ENCODE measurements at regions not wholly inside any gene's neighbourhood (a gene's known extent, or its start where the extent isn't known, plus 50 kb on each side); places are given as distances from the start of the nearest gene placed in this dataset.

DNA sequence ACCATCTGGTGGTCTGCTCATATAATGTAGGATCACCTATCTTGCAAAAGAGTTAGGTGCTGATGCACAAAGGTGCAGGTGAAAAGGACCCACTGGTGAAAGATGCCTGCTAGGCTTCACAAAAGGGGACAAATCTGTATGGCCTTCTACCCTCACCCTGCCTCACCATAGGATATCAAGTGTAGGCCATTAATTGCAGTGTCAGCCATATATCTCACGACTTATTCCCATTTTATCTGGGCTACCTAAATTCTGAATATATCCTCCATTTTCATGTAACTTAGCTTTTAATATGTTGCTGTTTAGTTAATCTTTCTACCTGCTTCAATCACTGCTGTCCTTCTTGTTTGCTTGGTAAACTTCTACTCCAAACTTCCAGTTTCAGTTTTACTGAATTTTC, 84.2 kb upstream of the DPH5 start:
- 96 to 100% methylated on average over 1 of the region's 1 CpG for WGBS, 2 donors
- Histone ChIP-seq H3K27me3 (no peaks in the 10 kb centered on the region), H3K9me3 (peaks cover 0 to 9% (median 0%) of the 10 kb centered on the region in 11 donors), H3K4me1 (peaks cover 0 to 49% (median 35%) of the 10 kb centered on the region in 9 donors), H3K27ac (no peak overlapping the region), H3K4me3 (no peak overlapping the region), H3K36me3 (no peaks in the 10 kb centered on the region)
- TF ChIP-seq, protein P1, sequence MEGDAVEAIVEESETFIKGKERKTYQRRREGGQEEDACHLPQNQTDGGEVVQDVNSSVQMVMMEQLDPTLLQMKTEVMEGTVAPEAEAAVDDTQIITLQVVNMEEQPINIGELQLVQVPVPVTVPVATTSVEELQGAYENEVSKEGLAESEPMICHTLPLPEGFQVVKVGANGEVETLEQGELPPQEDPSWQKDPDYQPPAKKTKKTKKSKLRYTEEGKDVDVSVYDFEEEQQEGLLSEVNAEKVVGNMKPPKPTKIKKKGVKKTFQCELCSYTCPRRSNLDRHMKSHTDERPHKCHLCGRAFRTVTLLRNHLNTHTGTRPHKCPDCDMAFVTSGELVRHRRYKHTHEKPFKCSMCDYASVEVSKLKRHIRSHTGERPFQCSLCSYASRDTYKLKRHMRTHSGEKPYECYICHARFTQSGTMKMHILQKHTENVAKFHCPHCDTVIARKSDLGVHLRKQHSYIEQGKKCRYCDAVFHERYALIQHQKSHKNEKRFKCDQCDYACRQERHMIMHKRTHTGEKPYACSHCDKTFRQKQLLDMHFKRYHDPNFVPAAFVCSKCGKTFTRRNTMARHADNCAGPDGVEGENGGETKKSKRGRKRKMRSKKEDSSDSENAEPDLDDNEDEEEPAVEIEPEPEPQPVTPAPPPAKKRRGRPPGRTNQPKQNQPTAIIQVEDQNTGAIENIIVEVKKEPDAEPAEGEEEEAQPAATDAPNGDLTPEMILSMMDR (IDR thresholded peaks at IDR 0.05) = no peak
- intact Hi-C loops (cut with DNase I) = loop anchor here in 3 of 10 donors (5.0 to 10.0 kb wide), 3 partner anchors 75 to 128 kb away; partner anchors contain the start of genes DPH5 (in 1 of the 3) and S1PR1 (in 1 of the 3)
- DNase-seq (no peak), ATAC-seq (no peak)

DNA sequence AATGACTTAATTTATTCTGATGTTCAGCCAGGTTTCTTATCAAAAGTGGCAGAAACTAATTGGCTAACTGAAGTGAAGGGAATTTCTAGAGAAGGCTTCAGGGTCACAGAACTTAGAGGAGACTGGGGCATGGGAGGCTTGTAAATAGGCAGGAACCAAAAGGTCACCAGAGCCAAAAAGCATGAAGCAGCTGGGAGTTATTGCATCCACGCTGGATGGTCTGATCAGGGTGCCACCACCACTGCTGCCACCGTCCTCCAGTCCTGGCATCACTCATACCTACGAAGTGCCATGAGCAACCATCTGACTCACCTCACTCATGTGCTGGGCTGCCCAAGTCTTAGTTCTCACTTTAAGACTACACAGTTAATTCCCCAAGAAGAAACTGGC, 82.5 kb upstream of the DPH5 start:
- 71 to 82% methylated on average over 3 of the region's 3 CpGs for WGBS, 2 donors
- H3K9me3 ChIP-seq = peaks cover 0 to 2% (median 0%) of the 10 kb centered on the region in 11 donors
- H3K4me1 ChIP-seq = peaks cover 0 to 49% (median 35%) of the 10 kb centered on the region in 9 donors
- ATAC-seq (peak in 2 of 8 donors; percentile 41 to 61), DNase-seq (no peak)
- peak overlapping the region in 1 of 10 donors; percentile 8 for H3K27ac ChIP-seq
- H3K36me3 ChIP-seq = no peaks in the 10 kb centered on the region
- TF ChIP-seq, protein P1 (IDR thresholded peaks at IDR 0.05) = no peak
- H3K4me3 ChIP-seq = no peak overlapping the region
- intact Hi-C loops (cut with DNase I) = loop anchor here in 2 of 10 donors (5.0 to 10.0 kb wide), 2 partner anchors 73 to 81 kb away; partner anchors contain the start of gene DPH5 (in 1 of the 2)
- H3K27me3 ChIP-seq = no peaks in the 10 kb centered on the region

DNA sequence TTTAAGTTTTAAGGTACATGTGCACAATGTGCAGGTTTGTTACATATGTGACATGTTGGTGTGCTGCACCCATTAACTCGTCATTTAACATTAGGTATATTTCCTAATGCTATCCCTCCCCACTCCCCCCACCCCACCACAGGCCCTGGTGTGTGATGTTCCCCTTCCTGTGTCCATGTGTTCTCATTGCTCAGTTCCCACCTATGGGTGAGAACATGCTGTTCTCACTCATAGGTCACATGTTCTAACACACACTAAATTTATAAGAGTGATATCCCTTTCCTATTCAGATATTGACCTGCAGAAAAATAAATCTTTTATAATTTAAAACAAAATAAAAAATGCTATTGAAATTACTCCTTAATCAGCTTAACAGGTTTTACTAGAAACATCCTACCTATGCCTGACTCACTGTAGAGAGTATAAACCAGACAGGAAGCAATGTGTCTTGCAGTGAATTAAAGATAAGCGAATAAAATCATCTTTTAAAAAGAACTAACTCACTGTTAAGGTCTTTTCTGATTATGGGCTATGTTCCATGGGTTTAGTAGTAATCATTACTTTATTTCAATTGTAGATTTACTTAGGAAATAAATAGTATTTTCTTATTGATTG, 82.0 kb upstream of the DPH5 start:
- ATAC-seq = peak in 1 of 8 donors; percentile 64
- H3K4me3 ChIP-seq = no peak overlapping the region
- H3K27me3 ChIP-seq = no peaks in the 10 kb centered on the region
- H3K27ac ChIP-seq = peak overlapping the region in 1 of 10 donors; percentile 8
- intact Hi-C loops (cut with DNase I) = loop anchor here in 2 of 10 donors (5.0 to 10.0 kb wide), 2 partner anchors 73 to 80 kb away; partner anchors contain the start of gene DPH5 (in 1 of the 2)
- no peaks in the 10 kb centered on the region for H3K9me3 ChIP-seq
- H3K36me3 ChIP-seq = no peaks in the 10 kb centered on the region
- H3K4me1 ChIP-seq = peaks cover 0 to 47% (median 31%) of the 10 kb centered on the region in 9 donors
- WGBS, 2 donors = 62 to 71% methylated on average over 2 of the region's 2 CpGs
- no peak for DNase-seq
- TF ChIP-seq, protein P1 (IDR thresholded peaks at IDR 0.05) = no peak

DNA sequence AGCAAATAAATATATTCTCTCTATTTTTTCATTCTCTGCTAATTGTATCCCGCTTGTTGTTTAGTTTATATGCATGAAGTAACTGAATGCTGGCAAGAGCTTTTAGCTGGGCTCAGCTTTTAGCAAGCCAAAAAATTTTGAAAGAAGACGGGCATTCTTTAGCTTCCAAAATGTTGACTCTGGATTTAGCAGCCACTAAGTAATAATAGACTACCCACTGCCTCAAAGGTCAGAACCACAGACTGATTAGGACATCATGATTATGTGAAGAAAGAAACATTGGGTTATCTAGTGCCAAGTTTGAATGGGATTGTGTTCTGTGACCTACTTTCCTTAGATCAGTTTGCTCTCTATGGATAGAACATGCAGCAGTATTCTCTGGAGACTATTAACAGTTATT, 80.3 kb upstream of the DPH5 start:
- Histone ChIP-seq H3K4me1 (peaks cover 0 to 33% (median 20%) of the 10 kb centered on the region in 9 donors), H3K27ac (no peak overlapping the region), H3K36me3 (no peaks in the 10 kb centered on the region), H3K9me3 (no peaks in the 10 kb centered on the region), H3K4me3 (no peak overlapping the region), H3K27me3 (no peaks in the 10 kb centered on the region)
- intact Hi-C loops (cut with DNase I) = loop anchor here in 2 of 10 donors (5.0 to 10.0 kb wide), 2 partner anchors 71 to 79 kb away; partner anchors contain the start of gene DPH5 (in 1 of the 2)
- ATAC-seq = peak in 6 of 8 donors; percentile 23 to 87 (median 75)
- TF ChIP-seq, protein P1 (IDR thresholded peaks at IDR 0.05) = no peak
- whole genome bisulfite sequencing, 2 donors = 41 to 54% methylated on average over 2 of the region's 2 CpGs
- DNase-seq = no peak

Measured in heart right ventricle (tissue), 16 donors.